ENCODE measurements at regions not wholly inside any gene's neighbourhood (a gene's known extent, or its start where the extent isn't known, plus 50 kb on each side); places are given as distances from the start of the nearest gene placed in this dataset.

- TF ChIP-seq REST (IDR thresholded peaks at IDR 0.05), result no peak
- no peak for TF ChIP-seq CTCF (IDR thresholded peaks at IDR 0.05; ENCODE audit: low read depth, low read length, missing input control)
- no peak for TF ChIP-seq JUND (IDR thresholded peaks at IDR 0.05)
- TF ChIP-seq RAD21 (IDR thresholded peaks at IDR 0.05), result no peak
- TF ChIP-seq TAF1 (conservative IDR thresholded peaks at IDR 0.05), result no peak
- TF ChIP-seq EGR1 (IDR thresholded peaks at IDR 0.05; ENCODE audit: low read depth in 2 of 2), result no peak
- TF ChIP-seq GABPA (IDR thresholded peaks at IDR 0.05 in 1 of 2, conservative IDR thresholded peaks at IDR 0.05 in 1 of 2), result no peak
- TF ChIP-seq ZBTB33 (IDR thresholded peaks at IDR 0.05), result no peak
- TF ChIP-seq YY1 (IDR thresholded peaks at IDR 0.05), result no peak
- TF ChIP-seq HNF4G (IDR thresholded peaks at IDR 0.05), result no peak
Observed at GRCh38 chr9:111231801-111232580, 98.0 kb downstream of the OR2K2 start.

Measured in liver (tissue), 3 donors.